GM12874 (cell line): ENCODE measurements at regions not wholly inside any gene's neighbourhood (a gene's known extent, or its start where the extent isn't known, plus 50 kb on each side); places are given as distances from the start of the nearest gene placed in this dataset.

ENCODE experiments used
- TF ChIP-seq, protein P1 (sequence below): IDR thresholded peaks from 2 replicates; pipeline ENCODE4 v1.5.1; 2011; ENCODE audit warnings: low read depth, mild to moderate bottlenecking, control low read depth, low read length, moderate library complexity; ENCODE audit not compliant: insufficient read depth

DNA sequence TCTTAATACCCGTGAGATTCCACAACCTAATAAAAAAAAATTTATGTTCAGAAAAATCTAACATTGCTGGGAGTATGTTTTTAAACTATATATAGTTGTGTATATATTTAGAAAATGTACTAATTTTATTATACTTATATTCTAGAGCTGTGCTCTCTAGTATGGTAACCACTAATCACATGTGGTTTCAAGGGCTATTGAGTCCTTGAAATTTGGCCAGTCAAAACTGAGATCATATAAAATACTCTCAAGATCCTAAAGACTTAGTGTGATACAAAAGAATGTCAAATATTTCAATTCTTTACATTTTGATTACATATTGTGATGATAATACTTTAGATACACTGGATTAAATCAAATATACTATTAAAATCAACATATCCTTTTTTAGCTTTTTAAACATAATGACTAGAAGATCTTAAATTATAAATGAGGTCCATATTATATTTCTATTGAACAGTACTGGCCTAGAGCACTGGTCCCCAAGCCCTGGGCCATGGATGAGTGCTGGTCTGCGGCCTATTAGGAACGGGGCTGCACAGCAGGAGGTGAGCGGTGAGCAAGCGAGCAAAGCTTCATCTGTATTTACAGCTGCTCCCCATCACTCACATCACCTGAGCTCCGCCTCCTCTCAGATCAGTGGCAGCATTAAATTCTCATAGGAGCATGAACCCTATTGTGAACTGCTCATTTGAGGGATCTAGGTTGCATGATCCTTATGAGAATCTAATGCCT, 176.5 kb upstream of the NBEA start:
- TF ChIP-seq, protein P1, sequence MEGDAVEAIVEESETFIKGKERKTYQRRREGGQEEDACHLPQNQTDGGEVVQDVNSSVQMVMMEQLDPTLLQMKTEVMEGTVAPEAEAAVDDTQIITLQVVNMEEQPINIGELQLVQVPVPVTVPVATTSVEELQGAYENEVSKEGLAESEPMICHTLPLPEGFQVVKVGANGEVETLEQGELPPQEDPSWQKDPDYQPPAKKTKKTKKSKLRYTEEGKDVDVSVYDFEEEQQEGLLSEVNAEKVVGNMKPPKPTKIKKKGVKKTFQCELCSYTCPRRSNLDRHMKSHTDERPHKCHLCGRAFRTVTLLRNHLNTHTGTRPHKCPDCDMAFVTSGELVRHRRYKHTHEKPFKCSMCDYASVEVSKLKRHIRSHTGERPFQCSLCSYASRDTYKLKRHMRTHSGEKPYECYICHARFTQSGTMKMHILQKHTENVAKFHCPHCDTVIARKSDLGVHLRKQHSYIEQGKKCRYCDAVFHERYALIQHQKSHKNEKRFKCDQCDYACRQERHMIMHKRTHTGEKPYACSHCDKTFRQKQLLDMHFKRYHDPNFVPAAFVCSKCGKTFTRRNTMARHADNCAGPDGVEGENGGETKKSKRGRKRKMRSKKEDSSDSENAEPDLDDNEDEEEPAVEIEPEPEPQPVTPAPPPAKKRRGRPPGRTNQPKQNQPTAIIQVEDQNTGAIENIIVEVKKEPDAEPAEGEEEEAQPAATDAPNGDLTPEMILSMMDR: no peak

DNA sequence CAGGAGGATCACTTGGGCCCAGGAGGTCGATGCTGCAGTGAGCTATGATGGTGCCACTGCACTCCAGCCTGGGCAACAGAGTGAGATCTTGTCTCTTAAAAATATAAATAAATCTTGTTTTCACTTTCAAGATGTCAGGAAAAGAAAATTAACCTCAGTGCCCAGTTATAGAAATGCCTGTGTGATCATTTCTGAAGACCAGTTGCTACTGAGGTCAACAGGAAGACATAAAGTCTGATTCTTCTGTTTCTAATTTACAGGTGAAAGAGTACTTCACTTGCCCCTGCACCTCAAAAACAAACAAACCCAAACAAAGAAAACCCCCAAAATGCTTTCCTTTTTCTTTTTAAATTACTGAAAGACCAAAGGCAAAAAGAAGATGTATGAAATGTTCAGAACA, 174.3 kb upstream of the NBEA start:
- TF ChIP-seq, protein P1: no peak

DNA sequence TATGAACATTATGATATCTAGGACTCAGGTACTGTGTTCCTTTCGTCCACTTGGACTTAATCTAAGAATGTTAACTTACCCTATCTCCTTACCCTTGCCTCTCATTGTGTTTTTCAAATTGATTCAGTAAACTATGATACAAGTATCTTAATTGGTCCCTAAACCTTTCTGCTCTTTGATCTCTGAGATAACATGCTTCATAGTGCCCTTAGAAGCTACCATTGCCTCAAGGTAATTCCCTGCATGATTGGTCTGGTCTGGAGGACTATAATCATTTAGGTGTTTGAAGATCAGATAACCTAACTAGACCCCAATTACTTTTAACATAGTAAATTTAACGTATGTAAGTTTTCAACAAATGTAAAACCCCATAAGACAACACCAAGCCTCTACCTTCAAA, 169.9 kb upstream of the NBEA start:
- TF ChIP-seq, protein P1: no peak

DNA sequence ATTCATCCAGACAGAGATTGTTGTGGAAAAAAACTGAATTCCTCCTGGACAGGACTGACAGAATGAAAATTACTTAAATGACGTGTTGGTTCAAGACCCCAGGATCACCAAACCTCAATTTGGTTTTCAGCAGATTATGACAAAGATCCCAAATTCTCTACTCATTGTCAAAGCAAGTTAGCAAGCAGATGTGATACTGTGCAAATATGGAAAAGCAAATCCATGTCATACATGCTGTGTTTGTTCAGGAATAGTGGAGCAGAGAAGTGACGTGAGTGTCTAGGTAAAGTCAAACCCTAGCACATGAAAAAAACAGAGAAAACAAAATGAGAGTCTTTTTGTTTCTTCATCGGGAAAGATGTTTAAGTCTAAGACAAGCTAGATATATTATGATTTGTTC, 169.2 kb upstream of the NBEA start:
- TF ChIP-seq, protein P1: no peak

DNA sequence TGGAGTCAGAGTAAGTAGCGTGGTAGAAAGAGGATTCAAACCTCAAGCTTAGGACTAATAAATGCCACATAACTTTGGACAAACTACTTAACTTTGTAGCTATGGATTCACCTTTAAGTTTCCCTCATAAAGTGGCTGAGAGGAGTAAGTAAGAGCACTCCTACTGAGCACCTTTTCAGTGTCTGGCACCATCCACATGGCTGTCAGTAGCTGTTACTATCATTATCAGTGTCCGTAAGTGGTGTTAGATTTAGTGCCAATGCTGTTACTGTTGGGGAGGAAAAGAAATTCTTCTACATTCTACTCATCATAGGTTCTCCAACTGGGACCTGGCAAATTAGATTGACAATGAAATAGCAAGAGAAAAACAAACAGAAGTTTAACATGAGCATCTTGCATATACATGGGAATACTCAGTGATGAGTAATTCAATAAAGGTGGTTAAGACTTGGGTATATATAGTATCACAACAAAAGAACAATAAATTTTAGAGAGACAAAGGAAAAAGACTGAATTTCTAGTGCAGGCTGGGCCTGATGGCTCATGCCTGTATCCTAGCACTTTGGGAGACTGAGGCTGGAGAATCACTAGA, 165.6 kb upstream of the NBEA start:
- TF ChIP-seq, protein P1: no peak

GRCh38 chr13:34777089-34777913, 164.8 kb upstream of the NBEA start:
- TF ChIP-seq, protein P1: no peak

DNA sequence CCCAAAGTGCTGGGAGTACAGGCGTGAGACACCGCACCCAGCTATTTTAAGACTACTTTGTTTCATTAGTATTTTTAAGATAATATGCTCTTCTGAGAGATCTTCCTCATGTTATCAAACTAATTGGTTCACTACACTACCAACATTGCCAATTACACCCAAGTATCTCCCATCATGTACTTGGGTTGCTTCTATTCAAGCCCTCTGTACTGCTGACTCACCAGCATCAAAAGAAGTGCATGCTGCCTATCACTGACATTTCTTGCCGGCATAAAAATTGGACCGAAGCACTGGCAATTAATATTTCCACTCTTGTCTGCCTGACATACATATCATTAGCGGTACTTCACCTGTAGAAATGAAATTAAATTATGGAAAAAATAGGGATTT, 164.2 kb upstream of the NBEA start:
- TF ChIP-seq, protein P1: no peak
